GM18873 (cell line): ENCODE measurements at regions not wholly inside any gene's neighbourhood (a gene's known extent, or its start where the extent isn't known, plus 50 kb on each side); places are given as distances from the start of the nearest gene placed in this dataset.

Source experiments
- ATAC-seq: cut with Tn5 transposase; IDR thresholded peaks from one replicate; pipeline ENCODE4 v1.9.1; 2021; ENCODE audit warnings: mild to moderate bottlenecking, moderate library complexity, moderate number of reproducible peaks; ENCODE audit not compliant: unreplicated experiment, low FRiP score

DNA sequence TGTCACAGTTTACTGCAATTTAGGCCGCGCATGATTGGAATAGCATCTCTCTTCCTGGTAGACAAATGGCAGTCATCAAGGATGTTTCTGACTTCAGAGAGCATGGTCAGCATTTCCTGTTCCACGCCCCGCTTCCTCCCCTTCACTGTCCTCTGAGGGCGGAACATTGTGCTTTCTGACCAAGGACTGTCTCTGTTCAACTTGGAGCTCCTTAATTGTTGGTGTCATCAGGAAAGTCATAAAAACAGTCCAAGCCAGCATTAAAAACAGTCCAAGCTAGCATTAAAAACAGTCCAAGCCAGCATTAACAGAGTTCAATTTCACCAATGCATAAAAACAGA lies 301.3 kb upstream of the IRX4 start:
- ATAC-seq, result no peak

DNA sequence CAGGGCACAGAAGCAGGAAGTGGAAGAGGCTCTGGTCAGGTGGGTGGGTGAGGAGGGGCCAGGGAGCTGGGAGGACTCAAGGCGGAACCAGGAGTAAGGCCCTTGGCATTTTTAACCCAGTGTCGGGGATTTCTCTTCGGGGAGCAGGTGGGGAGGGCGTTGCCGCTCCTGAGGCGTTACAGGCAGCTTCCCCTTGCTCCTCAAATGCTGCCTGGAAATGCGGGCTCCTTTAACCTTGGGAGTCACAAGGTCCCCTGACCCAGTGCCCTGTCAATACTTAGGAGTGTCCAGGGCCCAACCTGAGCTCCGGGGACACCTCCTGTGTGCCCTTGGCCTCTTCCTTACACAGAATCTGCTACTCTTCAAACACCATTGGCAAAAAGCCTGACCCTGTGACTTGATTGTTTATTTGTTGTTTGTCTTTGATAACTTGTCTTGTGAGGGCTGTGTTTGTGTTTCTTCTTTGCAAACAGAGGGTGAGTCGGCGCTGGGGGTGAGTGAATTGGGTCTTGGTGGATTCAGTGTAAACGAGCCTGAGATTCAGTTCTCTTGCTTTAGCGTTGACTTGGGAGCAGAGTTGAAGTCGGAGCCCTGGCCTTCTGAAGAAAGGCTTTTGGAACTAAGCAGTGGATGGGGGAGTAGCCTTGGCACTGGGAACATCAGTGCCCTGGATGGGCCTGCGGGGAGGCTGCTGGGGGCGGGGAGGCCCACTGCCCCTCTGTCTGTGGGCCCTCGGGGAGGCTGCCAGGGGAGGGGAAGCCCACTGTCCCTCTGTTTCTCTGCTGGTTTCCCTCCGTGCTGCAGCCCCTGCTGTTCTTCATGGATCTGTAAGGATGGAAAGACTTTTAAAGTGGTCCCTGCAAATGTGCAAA lies 300.7 kb upstream of the IRX4 start:
- no peak for ATAC-seq

DNA sequence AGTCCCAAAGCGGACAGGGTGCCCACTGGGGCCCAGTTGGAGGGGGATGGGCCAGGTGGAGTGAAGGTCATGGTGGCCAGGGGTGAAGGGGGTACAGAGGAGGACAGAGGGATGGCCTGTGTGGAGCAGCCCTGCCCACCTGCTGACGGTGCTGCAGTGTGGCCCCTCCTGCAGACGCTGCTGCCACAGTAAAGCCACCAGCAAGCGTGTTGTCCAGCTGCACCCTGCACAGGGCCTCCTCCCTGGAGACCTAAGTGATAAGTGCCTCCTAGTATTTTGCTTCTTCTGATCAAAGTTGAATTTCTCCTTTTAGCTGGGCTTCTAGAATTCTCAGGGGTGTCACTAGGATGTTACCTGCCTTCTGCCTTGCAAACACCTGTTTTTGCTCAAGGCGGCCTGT lies 299.3 kb upstream of the IRX4 start:
- no peak for ATAC-seq

GRCh38 chr5:2181557-2181956 lies 298.8 kb upstream of the IRX4 start:
- ATAC-seq, result no peak

DNA sequence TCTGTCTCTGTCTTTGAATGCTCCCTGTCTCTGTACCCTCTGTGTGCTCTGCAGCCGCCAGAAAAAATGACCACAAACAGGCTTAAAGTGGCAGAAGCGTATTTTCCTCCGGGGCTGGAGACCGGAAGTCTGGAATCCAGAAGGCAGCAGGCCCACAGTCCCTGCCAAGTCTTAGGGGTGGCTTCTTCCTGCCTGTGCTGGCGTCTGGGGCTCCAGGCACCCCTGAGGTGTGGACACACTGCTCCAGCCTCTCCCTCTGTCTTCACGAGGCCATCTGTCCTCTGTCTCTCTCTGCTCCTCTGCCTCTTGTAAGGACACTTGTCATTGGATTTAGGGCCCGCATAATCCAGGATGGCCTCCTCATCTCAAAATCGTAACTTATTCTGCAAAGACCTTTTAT lies 298.4 kb upstream of the IRX4 start:
- ATAC-seq, result no peak

DNA sequence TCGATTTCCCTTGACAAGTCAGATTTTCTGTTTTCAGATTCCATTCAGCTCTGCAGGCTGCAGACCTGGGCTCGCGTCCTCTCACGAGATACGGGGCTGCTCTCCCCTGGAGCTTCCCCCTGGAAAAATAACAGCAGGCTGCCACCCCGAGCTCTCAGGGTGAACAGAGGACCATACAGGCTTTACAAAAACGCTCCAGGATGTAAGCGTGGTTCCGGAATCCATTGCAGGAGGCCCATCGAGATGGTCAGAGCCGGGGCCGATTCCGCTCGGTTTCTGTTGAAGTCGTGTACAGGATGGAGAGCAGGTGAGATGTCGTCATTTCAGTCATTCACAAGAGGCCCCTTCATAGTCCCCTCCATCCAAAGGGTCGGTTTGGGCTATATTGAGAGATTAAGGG lies 297.7 kb upstream of the IRX4 start:
- ATAC-seq, result no peak

DNA sequence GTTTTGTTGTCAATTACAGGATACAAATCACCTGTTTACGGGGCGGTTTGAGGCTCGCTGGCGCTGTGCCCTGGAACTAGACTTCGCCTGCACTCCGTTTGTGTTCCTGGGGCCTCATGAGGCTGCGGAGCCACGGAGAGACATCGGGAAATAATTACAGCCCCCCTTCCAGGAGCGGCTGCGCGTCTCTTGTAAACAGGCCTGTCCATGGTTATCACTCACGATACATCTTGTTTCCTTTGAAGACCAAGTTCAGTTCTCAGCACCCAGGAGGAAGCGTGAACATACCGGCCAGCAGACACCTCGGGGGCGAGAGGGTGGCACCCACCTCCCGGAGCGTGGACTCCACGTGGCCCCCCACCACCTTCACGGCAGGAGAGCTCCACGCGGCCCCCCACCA lies 297.1 kb upstream of the IRX4 start:
- ATAC-seq, result no peak

DNA sequence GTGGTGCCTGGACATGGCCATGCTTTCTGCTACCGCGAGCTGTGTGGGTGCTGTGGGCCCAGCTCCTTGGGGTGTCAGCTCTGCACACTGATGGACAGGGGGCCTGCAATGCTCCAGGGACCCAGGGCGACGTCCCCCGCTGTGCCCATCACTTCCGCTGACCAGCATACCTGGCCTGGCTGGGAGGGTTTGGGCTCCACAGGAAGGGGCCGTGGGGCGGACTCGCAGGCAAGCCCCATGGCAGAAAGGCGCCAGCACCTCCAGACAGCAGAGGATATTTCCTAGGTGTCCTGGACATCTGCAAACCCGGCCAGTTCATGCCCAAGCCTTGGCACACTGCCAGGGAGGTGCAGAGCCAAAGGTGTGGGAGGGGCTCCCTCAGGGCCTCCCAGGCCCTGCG lies 295.8 kb upstream of the IRX4 start:
- no peak for ATAC-seq

DNA sequence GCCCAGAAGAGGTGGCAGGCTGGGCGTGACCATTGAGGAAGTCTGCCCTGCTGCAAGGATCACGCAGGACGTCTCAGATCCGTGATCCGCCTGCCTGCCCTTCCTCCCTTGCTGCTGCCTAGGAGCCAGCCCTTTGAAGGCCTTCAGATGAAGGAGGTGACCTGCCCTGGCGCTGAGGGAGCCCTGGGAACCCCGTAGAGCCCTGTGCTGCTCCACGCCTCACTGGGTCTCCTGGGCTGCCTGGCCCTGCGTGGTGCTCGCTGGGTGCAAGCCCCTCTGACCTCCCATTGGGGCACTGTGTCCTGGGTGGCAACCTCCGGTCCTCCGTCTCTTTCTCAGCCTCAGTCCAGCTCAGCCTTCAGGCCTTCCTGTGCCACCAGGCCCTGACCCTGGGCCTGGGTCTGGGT lies 295.3 kb upstream of the IRX4 start:
- no peak for ATAC-seq

GRCh38 chr5:2177244-2177643 lies 294.5 kb upstream of the IRX4 start:
- no peak for ATAC-seq

- no peak for ATAC-seq
Measured at GRCh38 chr5:2176581-2176980, 293.9 kb upstream of the IRX4 start.

DNA sequence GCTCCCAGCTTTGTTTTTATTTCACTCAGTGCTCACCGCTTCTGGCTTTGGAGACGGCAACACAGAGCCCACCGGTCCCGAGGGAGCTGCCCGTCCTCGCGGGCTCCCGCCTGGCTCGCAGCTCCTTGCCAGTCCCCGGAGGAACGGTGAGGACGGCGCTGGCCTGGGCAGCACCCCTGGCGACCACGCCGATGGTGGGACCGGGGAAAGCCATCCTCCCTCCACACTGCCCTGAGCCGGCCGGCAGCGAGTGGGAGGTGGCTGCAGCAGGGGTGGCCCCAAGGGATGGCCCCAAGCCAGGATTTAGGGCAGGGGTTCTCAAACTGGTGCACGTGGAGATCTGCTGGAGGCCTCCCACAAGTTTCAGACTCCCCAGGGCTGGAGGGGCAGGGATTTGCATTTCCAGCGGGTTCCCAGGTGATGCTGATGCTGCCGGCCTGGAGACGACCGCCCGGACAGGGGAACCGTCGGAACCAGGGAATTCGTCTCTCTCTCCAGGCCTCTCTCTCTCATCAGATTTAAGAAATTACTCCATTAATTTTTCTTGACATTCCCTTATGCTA lies 293.2 kb upstream of the IRX4 start:
- ATAC-seq, result no peak

- ATAC-seq, result no peak
Measured at GRCh38 chr5:2175041-2175440, 292.3 kb upstream of the IRX4 start.

DNA sequence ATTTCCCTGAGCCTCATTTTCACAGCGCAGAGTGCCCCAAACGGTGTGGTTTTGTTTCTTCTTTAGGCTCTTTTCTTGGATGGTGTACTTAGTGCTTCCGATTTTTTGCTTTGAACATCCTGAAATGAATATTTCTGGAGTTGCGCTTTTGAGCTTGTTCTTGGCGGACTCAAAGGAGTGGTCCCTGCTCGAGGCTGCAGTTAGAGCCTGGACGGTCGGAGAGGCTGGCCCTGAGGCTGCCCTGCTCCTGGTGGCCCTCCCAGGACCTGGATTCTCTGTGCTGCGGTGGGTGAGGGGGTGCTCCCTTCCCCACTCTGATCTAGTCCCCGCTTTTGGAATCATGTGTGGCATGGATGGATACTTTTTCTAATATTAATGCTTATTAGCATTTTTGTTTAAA lies 291.8 kb upstream of the IRX4 start:
- no peak for ATAC-seq

- no peak for ATAC-seq
Measured at GRCh38 chr5:2173151-2173834, 290.6 kb upstream of the IRX4 start.

DNA sequence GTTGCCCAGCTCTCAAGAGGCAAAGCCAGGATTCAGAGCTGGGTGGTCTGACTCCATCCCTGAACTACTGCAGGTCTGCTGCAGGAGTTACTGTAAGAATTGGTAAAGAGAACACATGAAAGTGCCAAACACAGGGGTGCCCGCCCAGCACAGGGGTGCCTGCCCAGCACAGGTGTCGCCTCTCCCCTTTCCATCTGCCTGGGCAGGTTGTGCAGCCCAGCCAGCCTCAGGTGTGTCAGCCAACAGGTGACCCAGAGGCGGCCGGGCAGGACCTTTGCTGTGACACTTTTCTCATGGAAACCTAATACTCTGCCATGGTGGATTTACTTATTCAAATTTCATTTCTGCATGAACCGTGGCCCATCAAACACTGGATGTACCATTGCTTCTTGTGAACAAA lies 289.7 kb upstream of the IRX4 start:
- ATAC-seq, result no peak

GRCh38 chr5:2170761-2171160 lies 288.0 kb upstream of the IRX4 start:
- no peak for ATAC-seq

- ATAC-seq, result no peak
Measured at GRCh38 chr5:2169850-2170760, 287.4 kb upstream of the IRX4 start.

DNA sequence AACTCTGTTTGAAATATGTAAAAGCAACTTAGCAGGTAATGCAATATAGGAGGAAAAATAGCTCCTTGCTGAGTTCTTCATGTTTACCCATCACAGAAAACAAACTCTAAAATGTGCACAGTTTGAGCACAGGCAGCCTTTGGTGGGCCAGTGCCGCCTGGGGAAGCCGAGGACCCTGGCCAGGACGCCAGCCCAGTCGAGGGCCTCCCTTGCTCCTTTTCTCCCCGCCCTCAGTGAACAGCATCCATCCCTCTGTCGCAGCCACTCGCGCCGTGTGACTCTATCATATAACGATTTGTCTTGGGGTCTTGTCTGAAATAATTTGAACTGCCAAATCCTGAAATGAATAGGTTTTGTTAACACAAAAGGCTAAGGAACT lies 286.7 kb upstream of the IRX4 start:
- ATAC-seq, result no peak

- ATAC-seq, result no peak
Measured at GRCh38 chr5:2168601-2169429, 286.1 kb upstream of the IRX4 start.
